Body of pancreas (tissue), 4 donors: ENCODE measurements at regions not wholly inside any gene's neighbourhood (a gene's known extent, or its start where the extent isn't known, plus 50 kb on each side); places are given as distances from the start of the nearest gene placed in this dataset.

Source experiments
- ATAC-seq: fragments of 150-250 bp; one replicate; pipeline ENCODE4 v1.9.1; 2016
- DNase-seq, 4 donors: peaks; one replicate each; pipeline ENCODE4 v3.0.0-alpha.2; 2019
- H3K27ac ChIP-seq, 4 donors: fragments of 200-600 bp; sonication (generic); 1 replicate in 3 of 4; 2 replicates in 1 of 4; pipeline versions ENCODE4 v1.5.1 to v1.6.1; 2016 to 2019; ENCODE audit warnings: mild to moderate bottlenecking in 1 of 4, mixed read lengths in 1 of 4, moderate library complexity in 1 of 4
- H3K27me3 ChIP-seq, 2 donors: fragments of 200-600 bp; sonication (generic); one replicate each; pipeline ENCODE4 v1.6.0; 2016; ENCODE audit warnings: mild to moderate bottlenecking in 1 of 2
- H3K36me3 ChIP-seq, 2 donors: fragments of 200-600 bp; sonication (generic); replicated peaks in 1 of 2; 2 replicates each; pipeline ENCODE4 v1.5.1; 2016; ENCODE audit warnings: low read depth in 2 of 2; ENCODE audit not compliant: insufficient read depth in 1 of 2
- H3K4me1 ChIP-seq: fragments of 200-600 bp; sonication (generic); one replicate; pipeline ENCODE4 v1.6.0; 2016
- H3K4me3 ChIP-seq, 2 donors: fragments of 200-600 bp; sonication (generic); 1 replicate in 1 of 2; 2 replicates in 1 of 2; pipeline ENCODE4 v1.5.1; 2016 to 2019
- H3K9me3 ChIP-seq, 3 donors: fragments of 200-600 bp; sonication (generic); 1 replicate in 2 of 3; 2 replicates in 1 of 3; pipeline ENCODE4 v1.5.1; 2016
- POLR2A ChIP-seq, 3 donors: fragments of 450-650 bp; IDR thresholded peaks; one replicate each; pipeline ENCODE4 v1.6.1; 2016; ENCODE audit warnings: antibody characterized with exemption in 3 of 3, mild to moderate bottlenecking in 2 of 3
- WGBS, 2 donors: methylation state at CpG; one replicate each; pipeline ENCODE4 v1.1.5; 2017; 5-methylcytosine and 5-hydroxymethylcytosine counted together
- intact Hi-C: fragments of 100-400 bp; cut with DNase I; formaldehyde crosslinking; loops from one replicate; pipeline ENCODE4 v1.15.1; 2023
- TF ChIP-seq, protein P1 (sequence below), 7 experiments: fragments of 450-650 bp in 4 of 7; fragments of 200-600 bp in 3 of 7; sonication (generic) in 3 of 7; IDR thresholded peaks; one replicate each; pipeline ENCODE4 v1.5.1; 2016 to 2019; ENCODE audit warnings: antibody characterized with exemption in 7 of 7

DNA sequence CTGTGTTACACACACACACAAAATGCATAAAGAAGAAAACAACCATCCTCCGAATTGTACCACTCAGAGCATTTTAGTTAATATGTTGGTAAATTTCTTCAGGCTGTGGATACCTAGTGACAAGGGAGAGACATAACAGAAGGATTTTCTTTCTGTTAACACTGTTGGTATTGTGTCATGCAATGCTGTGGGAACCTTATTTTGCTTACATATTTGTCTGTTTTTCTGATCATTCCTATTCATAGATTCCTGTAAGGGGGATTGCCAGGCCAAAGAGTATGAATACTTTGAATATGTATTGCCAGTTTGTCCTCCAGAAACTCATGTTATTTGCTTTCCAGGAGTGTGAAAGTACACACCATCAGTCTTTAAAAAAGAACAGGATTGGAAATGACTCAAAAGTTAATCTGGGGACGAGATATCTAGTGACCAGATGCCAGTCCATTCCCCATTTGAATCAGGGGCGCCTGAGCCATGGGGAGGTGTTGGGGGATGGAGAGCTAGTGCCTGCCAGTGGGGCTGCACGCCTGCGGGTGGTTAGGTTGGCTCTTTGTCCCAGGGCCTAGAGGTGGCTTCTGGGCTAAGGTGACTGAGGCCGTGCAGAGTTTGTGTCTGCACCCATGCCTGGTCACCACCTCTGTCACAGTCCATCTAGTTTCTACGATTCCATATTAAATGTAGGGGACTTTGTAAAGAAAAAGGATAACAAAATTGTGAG, 142.0 kb downstream of the PTPN20 start:
- WGBS, 2 donors: 76% methylated on average over 7 of the region's 7 CpGs
- DNase-seq (no peak), ATAC-seq (no peak)
- H3K4me3 ChIP-seq: no peak overlapping the region
- no peaks in the 10 kb centered on the region for H3K4me1 ChIP-seq
- TF ChIP-seq, protein P1, sequence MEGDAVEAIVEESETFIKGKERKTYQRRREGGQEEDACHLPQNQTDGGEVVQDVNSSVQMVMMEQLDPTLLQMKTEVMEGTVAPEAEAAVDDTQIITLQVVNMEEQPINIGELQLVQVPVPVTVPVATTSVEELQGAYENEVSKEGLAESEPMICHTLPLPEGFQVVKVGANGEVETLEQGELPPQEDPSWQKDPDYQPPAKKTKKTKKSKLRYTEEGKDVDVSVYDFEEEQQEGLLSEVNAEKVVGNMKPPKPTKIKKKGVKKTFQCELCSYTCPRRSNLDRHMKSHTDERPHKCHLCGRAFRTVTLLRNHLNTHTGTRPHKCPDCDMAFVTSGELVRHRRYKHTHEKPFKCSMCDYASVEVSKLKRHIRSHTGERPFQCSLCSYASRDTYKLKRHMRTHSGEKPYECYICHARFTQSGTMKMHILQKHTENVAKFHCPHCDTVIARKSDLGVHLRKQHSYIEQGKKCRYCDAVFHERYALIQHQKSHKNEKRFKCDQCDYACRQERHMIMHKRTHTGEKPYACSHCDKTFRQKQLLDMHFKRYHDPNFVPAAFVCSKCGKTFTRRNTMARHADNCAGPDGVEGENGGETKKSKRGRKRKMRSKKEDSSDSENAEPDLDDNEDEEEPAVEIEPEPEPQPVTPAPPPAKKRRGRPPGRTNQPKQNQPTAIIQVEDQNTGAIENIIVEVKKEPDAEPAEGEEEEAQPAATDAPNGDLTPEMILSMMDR (IDR thresholded peaks at IDR 0.05): no peak
- TF ChIP-seq POLR2A (IDR thresholded peaks at IDR 0.05): no peak
- H3K27me3 ChIP-seq: no peaks in the 10 kb centered on the region
- H3K9me3 ChIP-seq: no peaks in the 10 kb centered on the region
- intact Hi-C loops: no loop called here
- H3K27ac ChIP-seq: no peak overlapping the region
- no peaks in the 10 kb centered on the region for H3K36me3 ChIP-seq

DNA sequence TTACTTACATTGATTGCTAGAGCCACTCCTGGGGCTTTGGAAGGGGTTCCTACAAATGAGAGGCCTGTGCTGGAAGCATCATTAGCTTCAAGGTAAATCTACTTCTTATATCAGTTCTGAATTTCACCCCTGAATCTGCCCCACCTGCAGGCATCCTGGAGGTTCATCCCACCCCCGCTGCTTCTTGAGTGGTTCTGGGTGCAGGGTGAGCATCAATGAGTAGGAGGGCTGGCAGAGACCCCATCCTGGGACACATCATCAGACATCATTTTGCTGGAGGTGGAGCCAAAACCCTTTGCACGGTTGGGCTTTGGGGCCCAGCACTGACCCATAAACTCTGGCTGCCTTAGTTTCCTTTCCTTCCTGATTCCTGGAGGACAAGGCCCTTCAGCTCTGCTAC, 143.7 kb downstream of the PTPN20 start:
- DNase-seq: no peak
- ATAC-seq: no peak
- intact Hi-C loops: no loop called here
- no peaks in the 10 kb centered on the region for H3K27me3 ChIP-seq
- H3K4me3 ChIP-seq: no peak overlapping the region
- no peaks in the 10 kb centered on the region for H3K36me3 ChIP-seq
- no peak overlapping the region for H3K27ac ChIP-seq
- no peaks in the 10 kb centered on the region for H3K9me3 ChIP-seq
- TF ChIP-seq POLR2A (IDR thresholded peaks at IDR 0.05): no peak
- TF ChIP-seq, protein P1 (IDR thresholded peaks at IDR 0.05): no peak
- WGBS, 2 donors: 58 to 75% methylated on average over 2 of the region's 2 CpGs
- no peaks in the 10 kb centered on the region for H3K4me1 ChIP-seq

DNA sequence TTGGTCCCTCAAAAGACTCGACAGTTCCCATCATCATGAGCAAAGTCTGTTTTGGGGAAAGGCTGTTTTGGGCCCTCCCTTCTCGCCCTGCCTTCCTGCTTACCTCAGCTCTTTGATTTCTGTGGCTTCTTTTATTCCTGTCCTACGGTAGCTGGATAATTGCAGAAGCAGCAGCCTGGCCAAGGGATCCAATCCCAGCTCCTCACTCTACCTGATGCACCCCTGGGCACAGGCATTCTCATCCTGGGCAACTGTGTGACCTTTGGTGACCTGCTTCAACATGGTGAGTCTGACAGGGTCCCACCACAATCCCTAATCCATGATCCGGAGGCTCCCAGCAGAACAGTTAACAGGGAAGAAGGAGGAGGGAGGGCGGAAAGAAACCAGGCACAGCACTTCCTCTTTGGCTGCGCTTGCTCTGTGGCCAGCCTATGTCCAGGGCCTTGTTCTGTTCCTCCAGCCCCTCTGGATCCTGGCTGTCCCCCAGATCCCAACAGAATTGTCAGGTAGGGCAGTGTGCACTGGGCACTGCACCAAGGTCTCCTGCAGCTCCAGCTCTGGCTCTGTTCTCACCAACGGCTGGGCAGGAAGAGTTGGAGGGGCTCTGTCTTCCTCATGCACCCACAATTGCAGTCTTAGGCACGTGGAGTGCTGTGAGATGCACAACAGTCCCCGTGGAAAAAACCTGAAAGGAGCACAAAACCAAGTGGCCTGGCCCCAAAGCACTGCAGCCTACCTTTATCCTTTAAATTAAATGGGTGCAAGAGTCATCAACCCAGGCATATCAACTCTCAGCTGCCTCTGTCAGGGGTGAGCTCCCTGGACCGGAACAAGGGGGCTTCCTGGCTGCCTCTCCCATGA, 144.4 kb downstream of the PTPN20 start:
- no peaks in the 10 kb centered on the region for H3K27me3 ChIP-seq
- TF ChIP-seq, protein P1 (IDR thresholded peaks at IDR 0.05): no peak
- TF ChIP-seq POLR2A (IDR thresholded peaks at IDR 0.05): no peak
- no peak overlapping the region for H3K4me3 ChIP-seq
- DNase-seq (no peak), ATAC-seq (no peak)
- no peak overlapping the region for H3K27ac ChIP-seq
- no peaks in the 10 kb centered on the region for H3K4me1 ChIP-seq
- WGBS, 2 donors: 73 to 82% methylated on average over 5 to 10 of the region's 10 CpGs
- no peaks in the 10 kb centered on the region for H3K36me3 ChIP-seq
- intact Hi-C loops: no loop called here
- no peaks in the 10 kb centered on the region for H3K9me3 ChIP-seq

DNA sequence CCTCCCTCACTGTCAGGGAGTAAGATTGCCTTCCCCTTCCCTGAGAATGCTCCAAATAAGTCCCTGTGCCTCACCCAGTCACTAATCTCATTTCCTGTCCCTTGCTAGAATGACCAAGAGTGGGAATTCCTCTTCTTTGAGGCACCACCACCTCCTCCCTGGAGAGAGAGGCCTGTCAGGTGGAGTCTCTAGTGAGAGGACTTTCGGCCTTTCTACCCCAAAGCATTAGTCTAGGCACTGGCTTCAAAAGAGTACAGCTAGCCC, 145.0 kb downstream of the PTPN20 start:
- no peaks in the 10 kb centered on the region for H3K9me3 ChIP-seq
- TF ChIP-seq, protein P1 (IDR thresholded peaks at IDR 0.05): no peak
- TF ChIP-seq POLR2A (IDR thresholded peaks at IDR 0.05): no peak
- intact Hi-C loops: no loop called here
- WGBS, 2 donors: 75 to 90% methylated on average over 1 of the region's 1 CpG
- no peaks in the 10 kb centered on the region for H3K27me3 ChIP-seq
- no peak for ATAC-seq
- H3K36me3 ChIP-seq: no peaks in the 10 kb centered on the region
- H3K27ac ChIP-seq: no peak overlapping the region
- no peak for DNase-seq
- H3K4me3 ChIP-seq: no peak overlapping the region
- no peaks in the 10 kb centered on the region for H3K4me1 ChIP-seq
